IgD-negative memory B cell (primary cell): ENCODE measurements at regions not wholly inside any gene's neighbourhood (a gene's known extent, or its start where the extent isn't known, plus 50 kb on each side); places are given as distances from the start of the nearest gene placed in this dataset.
A peak's percentile ranks its signal among the peaks of the same experiment; 100 is the strongest.

Experiments used
- H3K27ac Mint-ChIP-seq, 3 donors: one replicate each; pipeline ENCODE4 v1.8.0; 2020 to 2022; ENCODE audit warnings: mild to moderate bottlenecking in 3 of 3, mixed read lengths in 3 of 3, moderate library complexity in 1 of 3
- H3K27me3 Mint-ChIP-seq: one replicate; pipeline ENCODE4 v1.8.0; 2021; ENCODE audit warnings: mixed read lengths
- H3K36me3 Mint-ChIP-seq: one replicate; pipeline ENCODE4 v1.8.0; 2020; ENCODE audit warnings: mild to moderate bottlenecking, mixed read lengths
- H3K4me1 Mint-ChIP-seq, 3 donors: one replicate each; pipeline ENCODE4 v1.8.0; 2020 to 2022; ENCODE audit warnings: mixed read lengths in 3 of 3, mild to moderate bottlenecking in 1 of 3
- H3K4me3 Mint-ChIP-seq, 4 donors: one replicate each; pipeline ENCODE4 v1.8.0; 2020 to 2022; ENCODE audit warnings: mild to moderate bottlenecking in 4 of 4, mixed read lengths in 4 of 4, moderate library complexity in 3 of 4
- H3K9me3 Mint-ChIP-seq, 3 donors: one replicate each; pipeline ENCODE4 v1.8.0; 2020 to 2021; ENCODE audit warnings: mixed read lengths in 3 of 3, mild to moderate bottlenecking in 1 of 3

- H3K27ac Mint-ChIP-seq, result no peak overlapping the region
Measured at GRCh38 chr1:30194741-30195423, 528.5 kb downstream of the MATN1 start.

GRCh38 chr1:30194046-30194619 is 529.3 kb downstream of the MATN1 start:
- Mint-ChIP-seq H3K9me3 (peaks cover 0 to 2% (median 0%) of the 10 kb centered on the region in 3 donors), H3K4me1 (no peaks in the 10 kb centered on the region), H3K36me3 (no peaks in the 10 kb centered on the region), H3K4me3 (no peak overlapping the region), H3K27ac (no peak overlapping the region), H3K27me3 (peaks cover 11% of the 10 kb centered on the region)

More at GRCh38 chr1:30194741-30195423, 528.5 kb downstream of the MATN1 start:
- H3K27me3 Mint-ChIP-seq, result peaks cover 11% of the 10 kb centered on the region
- H3K4me1 Mint-ChIP-seq, result no peaks in the 10 kb centered on the region
- no peak overlapping the region for H3K4me3 Mint-ChIP-seq
- H3K36me3 Mint-ChIP-seq, result no peaks in the 10 kb centered on the region
- H3K9me3 Mint-ChIP-seq, result peaks cover 0 to 2% (median 0%) of the 10 kb centered on the region in 3 donors

- peaks cover 0 to under 1% (median 0%) of the 10 kb centered on the region in 3 donors for H3K9me3 Mint-ChIP-seq
- H3K27ac Mint-ChIP-seq, result peak overlapping the region in 1 of 3 donors; percentile 41
- H3K27me3 Mint-ChIP-seq, result peaks cover 13% of the 10 kb centered on the region
- H3K4me1 Mint-ChIP-seq, result no peaks in the 10 kb centered on the region
- H3K4me3 Mint-ChIP-seq, result no peak overlapping the region
- H3K36me3 Mint-ChIP-seq, result no peaks in the 10 kb centered on the region
Measured at GRCh38 chr1:30192969-30193630, 530.3 kb downstream of the MATN1 start.

- no peak overlapping the region for H3K4me3 Mint-ChIP-seq
- H3K4me1 Mint-ChIP-seq, result no peaks in the 10 kb centered on the region
- H3K9me3 Mint-ChIP-seq, result no peaks in the 10 kb centered on the region
- H3K27me3 Mint-ChIP-seq, result peaks cover 4% of the 10 kb centered on the region
- H3K27ac Mint-ChIP-seq, result no peak overlapping the region
- H3K36me3 Mint-ChIP-seq, result no peaks in the 10 kb centered on the region
Measured at GRCh38 chr1:30191154-30191702, 532.2 kb downstream of the MATN1 start.

- Mint-ChIP-seq H3K4me3 (no peak overlapping the region), H3K27me3 (peaks cover 4% of the 10 kb centered on the region), H3K36me3 (no peaks in the 10 kb centered on the region), H3K9me3 (no peaks in the 10 kb centered on the region), H3K4me1 (no peaks in the 10 kb centered on the region), H3K27ac (no peak overlapping the region)
Measured at GRCh38 chr1:30190511-30191153, 532.8 kb downstream of the MATN1 start.

- Mint-ChIP-seq H3K27me3 (peaks cover 4% of the 10 kb centered on the region), H3K4me1 (no peaks in the 10 kb centered on the region), H3K4me3 (no peak overlapping the region), H3K9me3 (no peaks in the 10 kb centered on the region), H3K36me3 (no peaks in the 10 kb centered on the region), H3K27ac (peak overlapping the region in 1 of 3 donors; percentile 73)
Measured at GRCh38 chr1:30189818-30190500, 533.4 kb downstream of the MATN1 start.

- Mint-ChIP-seq H3K27ac (peak overlapping the region in 2 of 3 donors; percentile 33 to 77), H3K4me1 (no peaks in the 10 kb centered on the region), H3K4me3 (no peak overlapping the region)
Measured at GRCh38 chr1:30188999-30189398, 534.4 kb downstream of the MATN1 start.

GRCh38 chr1:30188329-30188728 is 535.1 kb downstream of the MATN1 start:
- Mint-ChIP-seq H3K27ac (no peak overlapping the region), H3K9me3 (no peaks in the 10 kb centered on the region), H3K4me1 (no peaks in the 10 kb centered on the region), H3K27me3 (peaks cover 2% of the 10 kb centered on the region), H3K36me3 (no peaks in the 10 kb centered on the region), H3K4me3 (no peak overlapping the region)

More at GRCh38 chr1:30188999-30189398, 534.4 kb downstream of the MATN1 start:
- H3K9me3 Mint-ChIP-seq, result no peaks in the 10 kb centered on the region
- H3K27me3 Mint-ChIP-seq, result peaks cover 2% of the 10 kb centered on the region
- no peaks in the 10 kb centered on the region for H3K36me3 Mint-ChIP-seq

- H3K4me3 Mint-ChIP-seq, result no peak overlapping the region
- no peaks in the 10 kb centered on the region for H3K36me3 Mint-ChIP-seq
- H3K9me3 Mint-ChIP-seq, result no peaks in the 10 kb centered on the region
- H3K4me1 Mint-ChIP-seq, result no peaks in the 10 kb centered on the region
- H3K27me3 Mint-ChIP-seq, result peaks cover 2% of the 10 kb centered on the region
- no peak overlapping the region for H3K27ac Mint-ChIP-seq
Measured at GRCh38 chr1:30187413-30188023, 535.9 kb downstream of the MATN1 start.

GRCh38 chr1:30186586-30186985 is 536.8 kb downstream of the MATN1 start:
- H3K27ac Mint-ChIP-seq, result no peak overlapping the region
- H3K4me3 Mint-ChIP-seq, result no peak overlapping the region
- H3K9me3 Mint-ChIP-seq, result no peaks in the 10 kb centered on the region
- H3K4me1 Mint-ChIP-seq, result no peaks in the 10 kb centered on the region
- H3K27me3 Mint-ChIP-seq, result peaks cover 2% of the 10 kb centered on the region
- no peaks in the 10 kb centered on the region for H3K36me3 Mint-ChIP-seq

GRCh38 chr1:30185809-30186208 is 537.6 kb downstream of the MATN1 start:
- Mint-ChIP-seq H3K9me3 (no peaks in the 10 kb centered on the region), H3K4me1 (no peaks in the 10 kb centered on the region), H3K36me3 (no peaks in the 10 kb centered on the region), H3K27me3 (peaks cover 2% of the 10 kb centered on the region), H3K4me3 (no peak overlapping the region), H3K27ac (no peak overlapping the region)

- Mint-ChIP-seq H3K4me3 (no peak overlapping the region), H3K9me3 (no peaks in the 10 kb centered on the region), H3K27ac (no peak overlapping the region), H3K27me3 (peaks cover 2% of the 10 kb centered on the region), H3K36me3 (no peaks in the 10 kb centered on the region), H3K4me1 (no peaks in the 10 kb centered on the region)
Measured at GRCh38 chr1:30185313-30185712, 538.1 kb downstream of the MATN1 start.

GRCh38 chr1:30184393-30185141 is 538.8 kb downstream of the MATN1 start:
- no peaks in the 10 kb centered on the region for H3K4me1 Mint-ChIP-seq
- H3K4me3 Mint-ChIP-seq, result no peak overlapping the region
- H3K36me3 Mint-ChIP-seq, result no peaks in the 10 kb centered on the region
- H3K27me3 Mint-ChIP-seq, result peaks cover 2% of the 10 kb centered on the region
- H3K27ac Mint-ChIP-seq, result no peak overlapping the region
- no peaks in the 10 kb centered on the region for H3K9me3 Mint-ChIP-seq

GRCh38 chr1:30183895-30184294 is 539.5 kb downstream of the MATN1 start:
- Mint-ChIP-seq H3K27me3 (peaks cover 2% of the 10 kb centered on the region), H3K4me1 (no peaks in the 10 kb centered on the region), H3K36me3 (no peaks in the 10 kb centered on the region), H3K9me3 (peaks cover 0 to 4% (median 0%) of the 10 kb centered on the region in 3 donors), H3K27ac (no peak overlapping the region), H3K4me3 (no peak overlapping the region)
